ENCODE measurements at regions not wholly inside any gene's neighbourhood (a gene's known extent, or its start where the extent isn't known, plus 50 kb on each side); places are given as distances from the start of the nearest gene placed in this dataset.
"Not testable (repeated sequence)": the region's sequence is repeated elsewhere in the genome, so short reads cannot be mapped to it uniquely, and the experiment has no call there.

DNA sequence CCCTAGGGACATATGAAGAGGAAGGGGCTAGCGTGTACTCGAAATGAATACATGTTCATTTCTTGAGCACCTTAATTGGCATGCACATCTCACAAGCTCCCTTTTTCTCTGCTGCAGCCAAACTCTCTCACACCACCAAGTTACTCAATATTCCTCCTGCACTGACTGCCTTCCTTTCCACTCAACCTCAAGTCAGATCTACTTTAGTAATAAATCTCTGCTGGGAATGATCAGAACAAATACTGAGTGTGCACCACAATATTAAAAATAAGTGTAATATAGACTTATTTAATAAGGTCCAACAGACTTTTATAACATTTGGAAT is 995.8 kb upstream of the WWC1 start:
- DNase-seq = no peak

DNA sequence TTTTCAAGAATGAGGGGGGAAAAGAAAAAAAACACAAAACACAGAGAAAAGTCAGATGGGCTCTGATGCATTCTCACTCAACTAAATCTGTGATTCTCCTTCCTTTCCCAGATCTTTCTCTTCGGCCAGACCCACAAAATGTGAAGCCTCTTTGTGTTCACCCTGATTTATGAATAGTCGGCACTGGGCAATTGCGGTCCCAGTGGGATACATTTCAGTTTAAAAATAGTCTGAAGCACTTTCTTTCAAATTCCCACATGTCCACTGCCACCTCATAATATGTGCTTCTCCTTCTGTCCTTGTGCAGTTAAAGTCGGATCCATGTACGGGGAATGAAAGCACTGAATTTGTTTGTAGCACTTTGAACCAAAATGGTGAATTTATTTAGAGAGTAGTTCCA is 995.4 kb upstream of the WWC1 start:
- no peak for DNase-seq

DNA sequence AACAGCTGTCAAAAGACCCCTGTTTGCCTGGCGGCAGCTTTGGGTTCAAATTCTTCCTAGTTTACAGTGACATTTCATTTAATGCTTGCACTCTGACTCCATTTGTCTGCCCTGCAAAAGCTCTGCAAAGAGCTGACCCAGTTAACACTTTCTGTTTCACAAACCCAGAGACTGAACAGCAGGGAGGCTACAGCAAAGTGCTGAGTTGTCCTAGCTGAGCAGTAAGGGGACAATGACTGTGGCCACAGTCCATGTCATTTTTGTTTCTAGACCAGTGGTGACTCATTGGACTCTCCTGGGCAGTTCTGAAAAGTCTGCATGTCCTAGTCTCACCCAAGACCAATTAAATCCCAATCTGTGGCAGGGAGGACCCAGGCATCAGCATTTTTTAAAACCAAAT is 994.8 kb upstream of the WWC1 start:
- DNase-seq = no peak

DNA sequence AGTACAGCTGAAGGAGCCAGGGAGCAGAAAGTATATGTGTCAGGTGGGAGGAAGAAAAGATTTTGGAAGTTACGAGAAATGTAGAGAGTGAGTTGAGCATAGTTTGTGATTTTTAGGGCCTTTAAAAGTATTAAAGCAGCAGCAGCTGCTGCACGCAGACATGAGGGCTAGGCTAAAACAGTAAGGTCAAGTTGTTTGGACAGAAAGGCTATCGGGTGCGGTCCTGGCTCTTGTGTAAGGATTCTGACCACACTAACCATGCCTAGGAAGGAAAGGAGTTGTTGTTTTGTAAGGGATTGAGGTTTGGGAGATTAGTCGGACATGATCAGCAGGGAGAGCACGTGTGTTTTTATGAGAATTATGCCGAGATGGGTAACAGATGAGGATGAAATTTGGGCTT is 991.6 kb upstream of the WWC1 start:
- DNase-seq = not testable (repeated sequence)

DNA sequence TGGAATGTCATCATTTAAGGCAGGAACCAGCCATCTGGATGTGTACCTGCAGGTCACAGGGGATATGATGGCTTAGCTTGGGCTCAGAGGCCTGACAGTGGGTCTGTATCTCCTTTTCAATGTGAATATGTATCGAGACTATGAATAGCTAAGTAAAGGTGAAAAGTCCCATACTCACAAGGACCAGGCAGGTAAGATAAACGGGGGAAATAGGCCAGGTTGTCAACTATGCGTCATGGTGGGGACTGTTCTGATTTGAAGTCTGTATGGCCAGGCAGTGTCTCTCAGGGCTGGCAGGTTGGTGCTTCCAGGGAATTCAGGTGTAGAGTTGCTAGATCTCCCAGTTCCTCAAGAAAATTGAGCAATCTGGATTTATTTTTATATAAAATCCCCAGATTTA is 987.9 kb upstream of the WWC1 start:
- DNase-seq = no peak

DNA sequence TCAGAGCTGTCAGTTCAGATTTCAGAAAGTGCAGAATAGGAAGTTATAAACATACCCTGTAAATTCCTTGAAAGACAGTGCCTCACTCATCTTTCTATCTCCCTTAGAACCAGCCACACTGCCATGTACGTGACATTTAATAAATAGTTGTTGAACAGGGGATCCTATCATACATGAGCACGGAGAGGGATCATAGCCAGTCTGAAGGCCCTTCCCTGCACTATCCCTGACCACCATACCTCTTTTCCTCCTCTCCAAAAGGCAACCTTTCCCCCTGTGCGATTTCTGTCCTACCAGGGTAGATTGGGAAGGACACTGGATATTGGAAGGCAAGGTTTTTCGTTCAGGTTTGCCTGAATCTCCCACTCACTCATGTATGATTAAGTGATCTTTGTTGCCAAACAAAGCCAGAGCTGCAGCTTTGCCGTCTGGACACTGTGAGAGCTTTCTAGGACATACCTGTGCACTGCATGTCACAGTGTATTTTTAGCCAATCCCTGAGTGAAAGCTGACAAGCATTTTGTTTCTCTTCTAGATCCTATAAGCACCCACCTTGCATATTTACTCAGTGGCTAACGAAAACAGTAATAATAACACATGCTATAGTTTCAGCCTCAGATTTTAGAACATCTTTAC is 986.5 kb upstream of the WWC1 start:
- no peak for DNase-seq

DNA sequence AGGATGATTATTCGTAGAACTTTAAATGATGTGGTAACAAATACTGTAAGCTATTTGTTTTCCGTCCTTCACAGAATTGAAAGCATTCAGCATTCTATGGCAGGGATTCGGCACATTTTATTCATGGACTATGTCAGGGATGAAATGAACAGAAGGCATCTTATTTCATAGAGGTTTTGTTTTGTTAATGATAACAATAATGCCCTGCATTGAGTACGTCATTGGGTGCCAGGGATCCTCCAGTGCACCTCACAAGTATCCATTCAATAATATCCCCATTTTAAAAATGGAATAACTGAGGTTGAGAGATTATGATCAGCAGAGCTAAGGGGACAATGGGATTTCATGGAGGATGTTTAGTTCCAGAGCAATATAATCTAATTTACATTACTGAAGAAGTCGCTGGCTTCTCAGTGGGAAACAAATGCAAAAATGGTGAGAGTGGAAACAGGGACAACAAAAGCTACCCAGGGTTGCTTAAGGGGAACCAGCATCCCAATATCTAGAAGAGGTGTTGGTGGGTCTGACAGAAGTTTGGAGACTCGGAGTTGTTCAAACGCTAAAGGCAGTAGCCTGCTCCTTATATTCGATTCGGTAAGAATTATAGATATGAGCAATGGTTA is 985.7 kb upstream of the WWC1 start:
- no peak for DNase-seq

DNA sequence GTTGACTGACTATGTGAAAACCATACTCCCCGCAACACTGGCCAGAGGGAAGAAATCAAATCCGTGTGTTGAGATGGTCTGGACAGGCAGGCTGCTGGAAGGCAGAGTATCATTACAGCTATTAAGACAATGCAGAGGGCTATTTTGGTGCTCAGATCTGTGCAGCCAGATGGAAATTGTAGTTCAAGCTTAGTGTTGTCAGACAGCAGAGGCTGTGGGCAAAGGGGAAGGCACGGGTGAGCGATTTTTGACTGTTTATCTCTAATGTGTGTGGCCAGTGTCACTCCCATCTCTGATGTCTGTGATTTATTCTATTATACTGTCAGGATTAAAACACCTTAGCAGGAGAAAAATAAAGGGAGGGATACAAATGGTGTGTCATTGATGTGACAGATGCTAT is 984.4 kb upstream of the WWC1 start:
- no peak for DNase-seq

DNA sequence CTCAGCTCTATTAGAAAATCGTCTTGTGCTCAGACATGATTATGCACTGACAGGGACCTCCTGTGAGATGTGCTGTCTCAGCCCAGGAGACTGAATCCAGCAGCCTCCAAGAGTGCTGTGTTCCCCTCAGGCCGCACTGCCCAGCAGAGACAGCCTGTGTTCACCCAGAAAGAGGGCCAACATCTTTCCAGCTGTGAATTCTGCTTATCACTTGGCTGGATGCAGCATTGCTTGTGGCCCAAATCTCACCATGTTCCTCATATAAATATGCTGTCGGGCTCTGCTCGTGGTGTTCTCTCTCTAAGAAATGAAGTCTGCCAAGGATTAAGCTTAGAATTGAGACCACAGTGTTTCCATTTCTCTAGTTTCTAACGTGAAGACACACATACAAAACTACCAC is 983.0 kb upstream of the WWC1 start:
- no peak for DNase-seq

DNA sequence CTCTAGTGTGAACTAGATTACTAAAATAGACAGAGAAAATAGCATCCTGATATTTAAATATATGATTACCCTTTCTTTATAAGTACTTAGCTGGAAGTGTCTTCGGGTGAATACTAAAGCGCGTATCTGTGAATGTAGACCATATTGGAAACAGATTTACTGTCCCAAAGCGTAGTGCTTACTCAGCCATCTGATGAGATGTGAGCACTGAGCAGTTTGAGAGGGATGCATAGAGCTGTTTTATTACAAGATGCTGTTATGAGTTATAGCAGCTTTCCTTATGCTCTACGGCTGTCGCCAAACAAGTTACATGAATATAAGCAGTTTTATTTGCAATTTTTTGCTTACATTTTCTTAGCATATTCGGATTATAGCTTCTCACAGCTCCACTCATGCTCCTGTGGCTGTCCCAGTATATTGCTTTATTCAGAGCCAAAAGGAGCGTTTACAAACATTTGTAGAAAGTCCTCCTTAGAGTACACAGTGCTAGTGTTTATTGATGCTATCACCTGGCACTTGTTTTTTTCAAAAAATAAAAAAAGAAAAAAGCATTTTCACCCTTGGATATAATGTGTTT is 981.4 kb upstream of the WWC1 start:
- no peak for DNase-seq

DNA sequence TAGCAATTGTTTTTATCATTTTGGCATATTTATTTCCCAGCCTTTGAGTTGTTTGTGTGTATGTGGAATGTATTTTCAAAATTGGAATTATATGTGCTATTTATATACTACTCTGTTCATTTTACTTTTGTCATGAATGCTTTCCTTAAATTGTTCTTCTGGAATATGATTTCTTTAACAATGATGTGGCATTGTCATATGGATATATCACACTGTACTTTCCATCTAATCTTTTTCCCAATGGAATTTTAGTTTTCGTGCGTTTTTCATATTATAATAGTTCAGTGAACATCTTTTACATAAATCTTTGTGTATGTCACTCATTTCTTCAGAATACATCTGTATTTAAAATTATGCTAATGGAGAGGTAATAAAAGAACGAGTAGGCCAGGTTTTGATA is 980.1 kb upstream of the WWC1 start:
- DNase-seq = no peak

DNA sequence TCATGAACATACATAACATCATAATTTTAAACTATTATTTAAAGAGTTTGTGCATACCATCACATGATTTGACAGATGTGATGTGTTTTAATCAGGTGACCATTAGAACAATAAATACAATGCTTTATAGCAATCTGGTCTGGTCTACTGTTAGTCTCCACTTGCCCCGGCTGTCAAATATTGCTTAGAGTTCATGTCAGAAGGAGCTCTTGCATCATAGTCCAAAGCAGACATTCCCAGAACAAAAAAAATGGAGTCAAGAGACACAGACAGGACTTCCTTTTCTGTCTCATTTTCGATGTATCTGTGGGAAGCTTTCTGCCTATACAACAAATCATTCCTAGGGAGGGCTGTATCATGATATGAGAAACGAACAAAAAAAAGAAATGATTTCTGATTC is 979.2 kb upstream of the WWC1 start:
- DNase-seq = no peak

DNA sequence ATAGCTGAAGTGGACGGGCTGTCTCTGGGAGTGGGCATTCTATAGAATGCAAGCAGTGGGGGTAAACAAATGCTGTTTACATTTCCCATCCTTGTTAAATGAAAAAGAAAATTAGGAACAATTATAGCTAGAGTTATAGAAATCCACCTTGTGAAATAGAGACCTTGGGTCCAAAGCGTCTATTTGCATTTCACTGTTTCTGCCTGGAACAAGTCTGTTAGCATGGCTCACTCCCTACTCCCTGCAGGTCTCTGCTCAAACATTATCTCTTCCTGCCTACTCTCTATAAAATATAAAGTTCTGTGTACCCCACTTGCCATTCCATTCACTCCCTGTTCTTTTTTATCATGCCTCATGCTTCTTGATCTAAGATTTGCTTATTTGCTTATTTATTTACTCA is 975.7 kb upstream of the WWC1 start:
- no peak for DNase-seq

DNA sequence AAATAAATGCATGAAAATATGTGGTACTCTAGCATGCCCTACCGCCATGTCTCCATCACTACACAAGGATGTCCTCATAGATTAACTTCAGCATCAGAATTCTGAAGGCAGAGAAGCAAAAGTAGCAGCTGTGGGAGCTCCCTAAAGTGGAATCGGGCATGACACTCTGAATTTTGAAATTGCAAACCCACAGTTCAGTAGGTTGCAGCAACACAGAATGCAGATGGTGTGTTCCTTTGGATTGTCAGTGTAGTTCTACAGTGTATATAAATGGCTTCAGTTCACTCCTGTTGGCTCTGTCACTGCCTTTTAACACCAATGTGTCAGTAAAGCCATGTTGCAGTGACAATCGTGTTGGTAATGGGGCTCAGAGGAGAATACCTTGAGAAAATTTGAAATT is 973.6 kb upstream of the WWC1 start:
- no peak for DNase-seq

DNA sequence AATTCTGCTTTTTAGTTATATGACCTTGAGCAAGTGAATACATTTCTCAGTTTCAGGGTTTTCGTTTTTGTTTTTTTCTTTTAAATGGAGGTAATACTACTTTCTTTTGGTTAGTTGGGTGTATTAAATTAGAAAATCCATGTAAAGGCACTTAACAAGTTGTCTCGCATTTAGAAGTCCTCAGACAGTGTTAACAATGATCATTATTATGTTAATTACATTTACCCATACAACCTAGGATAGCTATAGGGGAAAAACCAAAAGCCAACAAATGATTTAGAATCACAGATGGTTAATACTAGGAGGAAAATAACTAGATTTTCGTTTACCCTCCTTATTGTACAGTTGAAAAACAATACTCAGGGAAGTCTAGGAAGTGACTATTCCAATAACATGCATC is 972.2 kb upstream of the WWC1 start:
- DNase-seq = no peak

DNA sequence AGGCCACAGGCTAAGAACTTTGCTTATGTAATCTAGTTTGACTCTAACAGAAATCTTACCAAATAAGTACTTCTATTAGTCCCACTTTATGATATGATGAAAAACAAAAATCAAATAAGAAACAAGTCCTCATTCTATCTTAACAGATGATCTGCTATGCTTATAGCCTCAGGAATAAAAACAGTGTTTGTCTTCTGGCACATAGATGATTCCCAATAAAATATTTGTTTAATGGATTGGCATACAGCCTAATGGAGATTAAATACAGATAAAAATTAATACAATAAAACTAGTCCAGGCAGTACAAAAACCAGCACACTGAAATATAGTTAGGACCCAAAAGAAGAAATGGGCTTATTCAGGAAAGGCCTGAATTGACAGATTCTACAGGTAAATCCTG is 971.4 kb upstream of the WWC1 start:
- DNase-seq = no peak

DNA sequence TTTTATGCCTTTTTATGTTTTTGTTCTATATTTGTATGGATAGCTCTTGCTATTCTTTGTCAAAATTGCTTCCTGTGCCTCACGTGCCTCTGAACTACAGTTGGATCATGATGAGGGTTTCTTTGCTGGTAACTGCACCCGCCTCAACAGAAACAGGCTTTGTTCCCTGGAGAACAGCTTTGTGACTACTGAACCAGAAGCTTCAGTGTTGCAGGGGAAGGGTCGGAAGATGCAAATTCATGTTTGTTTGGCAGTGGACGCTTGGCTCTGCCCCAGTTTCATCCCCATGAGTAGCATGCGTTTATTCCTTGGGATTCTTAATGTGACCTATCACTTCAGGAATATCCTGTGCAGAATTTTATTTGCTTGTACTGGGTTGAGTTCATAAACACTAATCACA is 959.1 kb upstream of the WWC1 start:
- DNase-seq = no peak

DNA sequence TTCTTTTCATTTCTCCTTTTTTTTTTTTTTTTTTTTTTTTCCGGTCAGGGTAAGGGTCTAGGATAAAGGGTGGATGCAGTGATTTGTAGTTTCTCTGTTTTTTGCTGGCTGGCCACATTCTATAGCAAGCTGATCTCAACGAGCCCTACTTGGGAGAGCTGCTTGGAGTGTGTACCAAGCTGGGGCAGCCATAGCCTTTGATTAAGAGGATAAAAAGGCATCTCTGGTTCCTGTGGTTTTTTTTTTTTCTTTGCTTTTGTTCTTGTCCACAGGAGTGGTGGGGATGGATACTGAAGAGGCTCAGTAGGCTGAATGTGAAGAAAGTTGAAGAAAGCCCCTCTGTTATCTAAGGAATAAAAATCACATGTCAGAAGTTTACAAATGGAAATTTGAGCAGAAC is 955.3 kb upstream of the WWC1 start:
- DNase-seq = no peak

DNA sequence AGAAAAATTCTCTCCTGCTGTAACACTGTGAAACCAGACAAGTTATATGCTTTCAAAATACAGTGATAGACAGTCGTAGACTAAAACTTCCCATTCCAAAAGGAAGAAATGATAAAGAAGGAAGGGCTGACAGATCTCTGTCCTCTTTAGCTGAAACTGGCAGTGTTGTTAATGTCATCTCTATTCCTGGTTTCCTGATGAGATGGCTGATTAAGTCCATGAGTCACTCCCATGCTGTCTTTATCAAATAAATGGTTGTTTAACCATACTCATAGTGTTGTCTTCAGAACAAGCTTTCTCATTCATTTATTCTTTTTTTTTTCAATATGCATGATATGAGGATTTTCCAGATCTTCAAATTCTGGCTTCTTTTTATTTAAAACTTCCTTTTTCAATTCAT is 952.2 kb upstream of the WWC1 start:
- DNase-seq = no peak

DNA sequence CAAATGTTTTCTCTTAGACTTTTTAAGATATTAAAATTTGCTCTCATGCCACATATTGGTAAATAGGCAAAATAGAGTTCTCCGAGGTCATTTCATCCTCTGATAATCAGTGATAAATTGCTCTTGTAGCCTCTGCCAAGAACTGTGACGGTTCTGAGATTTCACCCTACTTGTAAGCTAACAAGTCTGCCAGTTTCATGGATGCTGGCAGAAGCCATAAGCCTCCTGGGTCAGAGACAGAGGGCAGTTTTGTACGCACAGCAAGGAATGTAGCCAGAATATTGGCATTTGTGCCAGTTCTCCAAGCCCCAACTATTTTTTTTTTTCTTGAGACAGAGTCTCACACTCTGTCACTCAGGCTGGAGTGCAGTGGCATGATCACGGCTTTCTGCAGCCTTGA is 945.0 kb upstream of the WWC1 start:
- no peak for DNase-seq

DNA sequence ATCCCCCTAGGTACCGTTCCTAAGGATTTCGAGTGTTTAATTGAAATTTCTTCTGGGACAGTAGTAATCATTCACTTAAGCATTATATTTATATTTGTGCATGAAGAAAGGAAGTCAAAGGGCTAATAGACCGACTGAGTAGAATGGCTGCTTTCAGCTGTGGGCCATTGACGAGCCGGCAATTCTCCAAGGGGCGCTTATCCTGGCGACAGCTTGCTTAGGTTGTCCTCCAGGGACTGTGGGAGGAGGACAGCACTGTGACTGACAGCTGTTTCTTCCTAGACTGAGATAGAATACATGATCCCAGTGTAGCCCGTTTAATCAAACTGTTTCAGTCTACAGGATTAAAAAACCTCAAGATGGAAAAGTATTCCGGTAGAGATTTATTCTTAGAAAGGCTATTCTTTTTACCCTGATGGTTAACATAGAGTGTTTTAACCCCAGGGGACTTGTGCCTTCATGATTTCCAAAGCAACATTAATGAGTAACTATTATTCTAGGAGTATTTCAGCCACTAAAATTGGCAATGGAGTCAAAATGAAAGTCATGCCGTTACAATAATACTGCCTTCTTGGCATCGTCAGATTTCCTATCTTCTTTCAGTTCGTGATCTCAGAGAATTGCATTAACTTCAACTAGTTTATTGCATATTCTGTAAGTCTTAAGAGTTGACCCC is 943.1 kb upstream of the WWC1 start:
- DNase-seq = no peak

DNA sequence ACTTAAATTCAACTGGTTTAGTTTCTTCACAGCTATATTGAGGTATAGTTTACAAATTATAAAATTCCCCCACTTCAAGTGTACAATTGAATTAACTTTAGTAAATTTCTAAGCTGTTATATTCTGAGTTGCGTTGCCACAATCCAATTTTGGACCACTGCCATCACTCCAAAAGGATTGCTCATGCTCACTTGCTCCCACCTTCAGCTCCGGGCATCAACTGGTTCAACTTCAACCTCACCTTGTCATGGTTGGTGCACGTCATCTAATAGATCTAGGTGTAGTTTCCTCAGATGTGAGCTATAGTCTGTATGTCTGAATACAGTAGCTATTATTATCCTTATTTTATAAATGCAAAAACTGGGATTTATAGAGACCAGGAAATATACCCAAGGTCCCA is 942.5 kb upstream of the WWC1 start:
- DNase-seq = no peak

DNA sequence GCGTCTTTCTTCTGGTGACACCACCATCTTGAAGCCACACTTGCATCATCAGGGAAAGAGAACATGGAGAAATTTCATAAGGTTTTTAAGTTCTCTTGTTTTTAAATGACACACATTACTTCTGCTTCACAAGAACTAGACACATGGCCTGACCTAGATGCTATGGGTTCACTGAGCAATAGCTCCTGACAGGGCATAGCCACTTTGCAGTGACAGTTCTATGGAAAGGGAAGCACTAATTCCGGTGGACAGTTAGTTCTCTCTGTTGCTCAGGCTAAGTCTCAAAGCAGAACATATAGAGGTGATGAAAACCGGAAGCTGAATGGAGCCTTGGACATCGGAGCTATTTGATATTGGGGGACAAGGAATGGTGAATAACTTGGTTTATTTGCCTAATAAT is 940.1 kb upstream of the WWC1 start:
- DNase-seq = no peak

DNA sequence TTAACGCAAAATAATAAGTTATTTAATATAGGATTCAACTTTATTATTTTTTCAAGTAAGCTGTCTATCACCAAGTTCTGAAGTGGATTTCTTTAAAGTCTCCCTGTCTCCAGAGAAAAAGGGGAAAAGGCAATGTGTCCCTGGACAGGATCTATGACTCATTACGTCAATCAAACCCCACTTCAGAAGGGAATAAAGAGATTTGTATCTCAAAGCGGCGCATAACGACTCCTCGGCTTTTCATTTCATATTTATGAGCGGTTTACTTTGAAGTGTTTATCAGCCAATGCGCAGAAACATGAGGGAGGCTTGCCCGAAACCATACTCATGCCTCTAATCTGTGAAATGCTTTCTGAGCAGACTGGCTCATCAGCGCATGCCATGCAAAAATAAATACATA is 938.6 kb upstream of the WWC1 start:
- no peak for DNase-seq

DNA sequence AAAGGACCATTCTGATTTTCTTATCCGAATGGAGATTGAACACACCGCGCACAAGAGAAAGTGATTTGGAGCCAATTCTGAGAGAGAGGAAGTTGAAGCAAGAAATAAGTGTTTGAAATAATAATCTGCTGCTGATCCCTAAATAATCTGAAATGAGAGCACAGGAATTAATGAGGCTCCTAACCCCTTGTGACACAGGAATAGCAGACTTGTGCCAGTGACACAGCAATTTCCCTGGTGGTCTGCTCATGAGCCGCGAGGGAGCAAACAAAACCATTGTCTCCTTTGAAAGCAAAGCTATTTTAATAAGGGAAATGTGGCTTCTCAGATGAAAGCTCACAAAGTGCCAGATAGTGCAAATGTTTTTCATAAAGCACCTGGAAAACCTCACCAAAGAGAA is 936.1 kb upstream of the WWC1 start:
- DNase-seq = no peak

All from activated gamma-delta T cell treated with Interleukin-2 at 50 U/mL for 16 hours (primary cell).